ENCODE measurements at regions not wholly inside any gene's neighbourhood (a gene's known extent, or its start where the extent isn't known, plus 50 kb on each side); places are given as distances from the start of the nearest gene placed in this dataset.

DNA sequence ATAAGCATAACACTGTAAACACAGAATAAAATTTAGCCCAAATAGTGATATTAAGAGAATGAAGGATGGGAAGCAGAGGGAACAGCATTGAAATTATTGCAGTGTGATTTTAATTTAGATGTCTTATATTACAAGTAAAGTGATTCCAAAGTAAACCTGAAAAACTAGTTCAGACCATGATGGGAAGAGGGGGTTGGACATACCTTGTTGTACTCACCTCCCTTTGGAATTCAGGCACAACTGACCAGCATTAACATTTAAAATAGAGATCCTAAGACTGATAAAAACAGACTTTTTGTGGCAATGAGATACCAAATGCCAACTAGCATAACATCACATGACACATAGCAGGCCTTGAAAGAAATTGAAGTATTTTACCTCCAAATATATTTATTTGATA, 210.0 kb upstream of the ADRA1D start:
- H3K4me1 ChIP-seq (replicated peaks in 1 of 4; ENCODE audit: control insufficient read depth in 3 of 4, insufficient read depth in 4 of 4, low read length in 3 of 4): no peaks in the 10 kb centered on the region; a peak in 3 of 7 replicates
- H3K36me3 ChIP-seq (ENCODE audit: control insufficient read depth in 2 of 4, insufficient read depth in 4 of 4, low read length in 3 of 4): no peaks in the 10 kb centered on the region
- no peak overlapping the region for H3K4ac ChIP-seq (replicated peaks; ENCODE audit: insufficient read length, low read depth, low read length)
- H3K23me2 ChIP-seq (ENCODE audit: low read depth, low read length): no peaks in the 10 kb centered on the region
- no peak overlapping the region for H2BK5ac ChIP-seq (ENCODE audit: low read depth, low read length)
- no peak overlapping the region for H2BK15ac ChIP-seq (ENCODE audit: low read length)
- H4K20me1 ChIP-seq (replicated peaks in 1 of 2; ENCODE audit: control insufficient read depth in 1 of 2, insufficient read depth in 2 of 2, low read length in 2 of 2): no peaks in the 10 kb centered on the region
- no peak overlapping the region for H4K5ac ChIP-seq (ENCODE audit: insufficient read length, low read depth, low read length)
- no peak overlapping the region for H3K18ac ChIP-seq (ENCODE audit: extremely low read depth, low read length)
- no peak for DNase-seq (ENCODE audit: low read depth in 1 of 2, low spot score in 2 of 2)
- H3K27me3 ChIP-seq (replicated peaks in 1 of 4; ENCODE audit: control insufficient read depth in 3 of 4, extremely low read depth in 1 of 4, insufficient read depth in 3 of 4, low read length in 3 of 4): no peaks in the 10 kb centered on the region
- no peaks in the 10 kb centered on the region for H3K79me2 ChIP-seq (ENCODE audit: control insufficient read depth in 1 of 2, insufficient read depth in 2 of 2, low read length in 2 of 2)
- H3K14ac ChIP-seq (ENCODE audit: insufficient read length): no peak overlapping the region
- no peak overlapping the region for H3K4me2 ChIP-seq (ENCODE audit: insufficient read depth in 1 of 2, low read depth in 2 of 2, low read length in 2 of 2)
- FAIRE-seq: no peak
- H3K27ac ChIP-seq (ENCODE audit: low read depth, low read length): no peak overlapping the region
- H2AFZ ChIP-seq (ENCODE audit: low read length): no peak overlapping the region
- no peak overlapping the region for H2BK120ac ChIP-seq (replicated peaks; ENCODE audit: low read depth, low read length)
- no peak overlapping the region for H2BK20ac ChIP-seq (ENCODE audit: low read length)
- H3K23ac ChIP-seq (ENCODE audit: insufficient read length): no peak overlapping the region
- H2AK5ac ChIP-seq (ENCODE audit: low read depth, low read length): no peak overlapping the region
- no peaks in the 10 kb centered on the region for H3K9me3 ChIP-seq (ENCODE audit: insufficient read depth in 2 of 2, low read depth in 1 of 2, low read length in 1 of 2)
- no peak overlapping the region for H2BK12ac ChIP-seq (ENCODE audit: low read depth, low read length)
- CTCF ChIA-PET (ENCODE audit: partially characterized antibody): no interaction called here
- H4K8ac ChIP-seq (ENCODE audit: extremely low read depth, insufficient read depth, low read length): no peak overlapping the region
- no peak overlapping the region for H3K9ac ChIP-seq (replicated peaks in 1 of 4; ENCODE audit: extremely low read depth in 1 of 4, low read depth in 3 of 4, low read length in 3 of 4)
- H3K4me3 ChIP-seq (ENCODE audit: extremely low read depth in 1 of 4, insufficient read depth in 2 of 4, low read depth in 3 of 4, low read length in 4 of 4): no peak overlapping the region
- H4K91ac ChIP-seq (replicated peaks; ENCODE audit: insufficient read length, low read length): no peak overlapping the region
- no peak for TF ChIP-seq TBP (IDR thresholded peaks at IDR 0.05; ENCODE audit: low read depth, low read length)
- TF ChIP-seq JUND (IDR thresholded peaks at IDR 0.05; ENCODE audit: low read length): no peak
- TF ChIP-seq SP4 (IDR thresholded peaks at IDR 0.05; ENCODE audit: low read length): no peak
- no peak for TF ChIP-seq SAP30 (IDR thresholded peaks at IDR 0.05; ENCODE audit: insufficient read depth, insufficient replicate concordance, low read length)
- POLR2A ChIA-PET (ENCODE audit: partially characterized antibody): no interaction called here
- no peak overlapping the region for H3K56ac ChIP-seq (replicated peaks; ENCODE audit: insufficient read length, low read depth, low read length)
- H3K79me1 ChIP-seq (ENCODE audit: low read depth, low read length): no peaks in the 10 kb centered on the region

All from H1 (cell line).